Breast epithelium (tissue), 3 donors: ENCODE measurements at regions not wholly inside any gene's neighbourhood (a gene's known extent, or its start where the extent isn't known, plus 50 kb on each side); places are given as distances from the start of the nearest gene placed in this dataset.

Experiments
- CTCF ChIP-seq, 3 donors: fragments of 450-650 bp; IDR thresholded peaks; one replicate each; pipeline ENCODE4 v1.5.1; 2016 to 2017; ENCODE audit warnings: antibody characterized with exemption in 3 of 3, mild to moderate bottlenecking in 3 of 3, moderate library complexity in 3 of 3
- POLR2A ChIP-seq: fragments of 450-650 bp; IDR thresholded peaks from one replicate; pipeline ENCODE4 v1.6.1; 2016; ENCODE audit warnings: antibody characterized with exemption, mild to moderate bottlenecking, moderate library complexity

DNA sequence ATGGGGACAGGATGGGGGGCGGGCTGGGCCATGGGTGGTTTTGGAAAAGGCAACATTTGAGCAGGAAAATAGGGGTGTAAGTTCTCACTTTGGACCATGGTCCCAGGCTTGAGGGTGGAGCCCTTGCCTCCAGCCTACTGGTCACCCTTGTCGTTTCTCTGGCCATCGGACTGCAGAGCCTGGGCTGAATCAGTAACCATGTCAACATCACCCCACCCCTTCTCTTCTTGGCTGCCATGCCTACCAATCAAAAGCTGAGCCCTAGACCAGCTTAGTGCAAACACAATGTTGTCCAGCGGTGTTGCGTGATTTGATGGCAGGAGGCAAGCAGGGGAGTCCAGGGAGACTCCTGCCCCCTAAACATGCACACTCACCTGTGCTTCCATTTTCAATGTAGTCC lies 231.0 kb upstream of the KAZN start:
- TF ChIP-seq POLR2A: no peak
- no peak for TF ChIP-seq CTCF (IDR thresholded peaks at IDR 0.05)
